ENCODE measurements at regions not wholly inside any gene's neighbourhood (a gene's known extent, or its start where the extent isn't known, plus 50 kb on each side); places are given as distances from the start of the nearest gene placed in this dataset.
A peak's percentile ranks its signal among the peaks of the same experiment; 100 is the strongest.

- ATAC-seq (replicated peaks): no peak
- no peak for DNase-seq
- H3K36me3 Mint-ChIP-seq (ENCODE audit: insufficient read depth): no peaks in the 10 kb centered on the region
- peaks cover 16 to 71% of the 10 kb centered on the region in 2 donors for H3K27me3 Mint-ChIP-seq
- no peak overlapping the region for H3K4me3 Mint-ChIP-seq
- H3K4me1 Mint-ChIP-seq (ENCODE audit: low read depth in 2 of 2): no peaks in the 10 kb centered on the region
- H3K27ac Mint-ChIP-seq: no peak overlapping the region
- H3K9me3 Mint-ChIP-seq: no peaks in the 10 kb centered on the region
Observed at GRCh38 chr15:98528046-98528725, 120.2 kb upstream of the IGF1R start.

- Mint-ChIP-seq H3K4me3 (no peak overlapping the region), H3K4me1 (ENCODE audit: low read depth in 2 of 2) (no peaks in the 10 kb centered on the region), H3K9me3 (no peaks in the 10 kb centered on the region), H3K36me3 (ENCODE audit: insufficient read depth) (no peaks in the 10 kb centered on the region), H3K27me3 (peaks cover 10 to 73% of the 10 kb centered on the region in 2 donors), H3K27ac (no peak overlapping the region)
- no peak for DNase-seq
- no peak for ATAC-seq (replicated peaks)
Observed at GRCh38 chr15:98529205-98530145, 118.9 kb upstream of the IGF1R start.

- no peak overlapping the region for H3K4me3 Mint-ChIP-seq
- ATAC-seq (replicated peaks) (no peak), DNase-seq (no peak)
- H3K36me3 Mint-ChIP-seq (ENCODE audit: insufficient read depth): no peaks in the 10 kb centered on the region
- H3K9me3 Mint-ChIP-seq: no peaks in the 10 kb centered on the region
- peaks cover 13 to 71% of the 10 kb centered on the region in 2 donors for H3K27me3 Mint-ChIP-seq
- no peaks in the 10 kb centered on the region for H3K4me1 Mint-ChIP-seq (ENCODE audit: low read depth in 2 of 2)
- H3K27ac Mint-ChIP-seq: no peak overlapping the region
Observed at GRCh38 chr15:98530570-98530969, 117.8 kb upstream of the IGF1R start.

GRCh38 chr15:98532063-98532462 lies 116.3 kb upstream of the IGF1R start:
- no peaks in the 10 kb centered on the region for H3K9me3 Mint-ChIP-seq
- H3K27me3 Mint-ChIP-seq: peaks cover 13 to 75% of the 10 kb centered on the region in 2 donors
- no peak overlapping the region for H3K4me3 Mint-ChIP-seq
- DNase-seq (no peak), ATAC-seq (replicated peaks) (no peak)
- no peaks in the 10 kb centered on the region for H3K4me1 Mint-ChIP-seq (ENCODE audit: low read depth in 2 of 2)
- no peaks in the 10 kb centered on the region for H3K36me3 Mint-ChIP-seq (ENCODE audit: insufficient read depth)
- H3K27ac Mint-ChIP-seq: no peak overlapping the region

- H3K36me3 Mint-ChIP-seq (ENCODE audit: insufficient read depth): peaks cover 6% of the 10 kb centered on the region
- ATAC-seq (replicated peaks) (no peak), DNase-seq (no peak)
- H3K4me1 Mint-ChIP-seq (ENCODE audit: low read depth in 2 of 2): no peaks in the 10 kb centered on the region
- H3K9me3 Mint-ChIP-seq: no peaks in the 10 kb centered on the region
- H3K27ac Mint-ChIP-seq: no peak overlapping the region
- H3K27me3 Mint-ChIP-seq: peaks cover 26 to 76% of the 10 kb centered on the region in 2 donors
- no peak overlapping the region for H3K4me3 Mint-ChIP-seq
Observed at GRCh38 chr15:98536976-98537375, 111.4 kb upstream of the IGF1R start.

GRCh38 chr15:98537516-98538060 lies 110.8 kb upstream of the IGF1R start:
- Mint-ChIP-seq H3K9me3 (no peaks in the 10 kb centered on the region), H3K27ac (no peak overlapping the region), H3K36me3 (ENCODE audit: insufficient read depth) (peaks cover 6% of the 10 kb centered on the region), H3K27me3 (peaks cover 26 to 76% of the 10 kb centered on the region in 2 donors), H3K4me3 (no peak overlapping the region), H3K4me1 (ENCODE audit: low read depth in 2 of 2) (no peaks in the 10 kb centered on the region)
- ATAC-seq (replicated peaks) (no peak), DNase-seq (no peak)

- Mint-ChIP-seq H3K27me3 (peaks cover 28 to 66% of the 10 kb centered on the region in 2 donors), H3K27ac (no peak overlapping the region), H3K9me3 (no peaks in the 10 kb centered on the region), H3K4me3 (no peak overlapping the region), H3K36me3 (ENCODE audit: insufficient read depth) (peaks cover 6% of the 10 kb centered on the region), H3K4me1 (ENCODE audit: low read depth in 2 of 2) (no peaks in the 10 kb centered on the region)
- DNase-seq: no peak
- no peak for ATAC-seq (replicated peaks)
Observed at GRCh38 chr15:98541519-98541918, 106.8 kb upstream of the IGF1R start.

GRCh38 chr15:98543237-98543636 lies 105.1 kb upstream of the IGF1R start:
- Mint-ChIP-seq H3K36me3 (ENCODE audit: insufficient read depth) (peaks cover 3% of the 10 kb centered on the region), H3K27me3 (peaks cover 40 to 66% of the 10 kb centered on the region in 2 donors), H3K4me3 (no peak overlapping the region), H3K9me3 (no peaks in the 10 kb centered on the region), H3K4me1 (ENCODE audit: low read depth in 2 of 2) (peaks cover 4 to 5% of the 10 kb centered on the region in 2 donors), H3K27ac (no peak overlapping the region)
- DNase-seq (no peak), ATAC-seq (replicated peaks) (no peak)

GRCh38 chr15:98546329-98546728 lies 102.0 kb upstream of the IGF1R start:
- Mint-ChIP-seq H3K36me3 (ENCODE audit: insufficient read depth) (peaks cover 3% of the 10 kb centered on the region), H3K4me1 (ENCODE audit: low read depth in 2 of 2) (peaks cover 4 to 7% of the 10 kb centered on the region in 2 donors), H3K27me3 (peaks cover 46 to 76% of the 10 kb centered on the region in 2 donors), H3K27ac (no peak overlapping the region), H3K4me3 (no peak overlapping the region), H3K9me3 (peaks cover 0 to 3% of the 10 kb centered on the region in 2 donors)
- ATAC-seq (replicated peaks) (no peak), DNase-seq (no peak)

- ATAC-seq (replicated peaks): no peak
- H3K4me3 Mint-ChIP-seq: peak overlapping the region in 1 of 2 donors; percentile 69
- peaks cover 4 to 7% of the 10 kb centered on the region in 2 donors for H3K4me1 Mint-ChIP-seq (ENCODE audit: low read depth in 2 of 2)
- no peak overlapping the region for H3K27ac Mint-ChIP-seq
- peaks cover 3% of the 10 kb centered on the region for H3K36me3 Mint-ChIP-seq (ENCODE audit: insufficient read depth)
- H3K9me3 Mint-ChIP-seq: peaks cover 0 to 3% of the 10 kb centered on the region in 2 donors
- no peak for DNase-seq
- peaks cover 45 to 69% of the 10 kb centered on the region in 2 donors for H3K27me3 Mint-ChIP-seq
Observed at GRCh38 chr15:98547275-98547674, 101.1 kb upstream of the IGF1R start.

GRCh38 chr15:98547741-98548138 lies 100.6 kb upstream of the IGF1R start:
- DNase-seq (no peak), ATAC-seq (replicated peaks) (no peak)
- Mint-ChIP-seq H3K4me3 (peak overlapping the region; percentile 37 to 69), H3K27me3 (peaks cover 46 to 66% of the 10 kb centered on the region in 2 donors), H3K4me1 (ENCODE audit: low read depth in 2 of 2) (peaks cover 4 to 7% of the 10 kb centered on the region in 2 donors), H3K36me3 (ENCODE audit: insufficient read depth) (peaks cover 3% of the 10 kb centered on the region), H3K27ac (no peak overlapping the region), H3K9me3 (peaks cover 0 to 3% of the 10 kb centered on the region in 2 donors)

- peaks cover 4 to 7% of the 10 kb centered on the region in 2 donors for H3K4me1 Mint-ChIP-seq (ENCODE audit: low read depth in 2 of 2)
- H3K36me3 Mint-ChIP-seq (ENCODE audit: insufficient read depth): peaks cover 3% of the 10 kb centered on the region
- no peak for DNase-seq
- H3K9me3 Mint-ChIP-seq: peaks cover 0 to 3% of the 10 kb centered on the region in 2 donors
- no peak overlapping the region for H3K27ac Mint-ChIP-seq
- H3K27me3 Mint-ChIP-seq: peaks cover 52 to 72% of the 10 kb centered on the region in 2 donors
- ATAC-seq (replicated peaks): peak; percentile 24
- peak overlapping the region; percentile 37 to 69 for H3K4me3 Mint-ChIP-seq
Observed at GRCh38 chr15:98548139-98548971, 100.0 kb upstream of the IGF1R start.

GRCh38 chr15:98549003-98549402 lies 99.3 kb upstream of the IGF1R start:
- peaks cover 3% of the 10 kb centered on the region for H3K36me3 Mint-ChIP-seq (ENCODE audit: insufficient read depth)
- peaks cover 52 to 74% of the 10 kb centered on the region in 2 donors for H3K27me3 Mint-ChIP-seq
- peaks cover 4 to 7% of the 10 kb centered on the region in 2 donors for H3K4me1 Mint-ChIP-seq (ENCODE audit: low read depth in 2 of 2)
- H3K9me3 Mint-ChIP-seq: peaks cover 0 to 3% of the 10 kb centered on the region in 2 donors
- peak overlapping the region; percentile 37 to 69 for H3K4me3 Mint-ChIP-seq
- H3K27ac Mint-ChIP-seq: no peak overlapping the region
- ATAC-seq (replicated peaks): no peak
- DNase-seq: no peak
